ENCODE measurements at regions not wholly inside any gene's neighbourhood (a gene's known extent, or its start where the extent isn't known, plus 50 kb on each side); places are given as distances from the start of the nearest gene placed in this dataset.
A peak's percentile ranks its signal among the peaks of the same experiment; 100 is the strongest.

GRCh38 chr20:10798811-10799210 lies 125.0 kb upstream of the JAG1 start:
- Histone ChIP-seq H4K8ac (ENCODE audit: low read depth in 2 of 2, low read length in 2 of 2) (no peak overlapping the region), H2BK20ac (ENCODE audit: low read depth, low read length) (no peak overlapping the region), H3K27me3 (ENCODE audit: control insufficient read depth, insufficient read depth, low read length) (peaks cover 5% of the 10 kb centered on the region), H3K14ac (replicated peaks; ENCODE audit: low read depth, low read length) (no peak overlapping the region), H3K4me3 (ENCODE audit: insufficient read depth, low read depth, low read length) (no peak overlapping the region), H3K36me3 (ENCODE audit: control insufficient read depth, insufficient read depth, low read length) (no peaks in the 10 kb centered on the region), H3K9ac (ENCODE audit: low read depth, low read length) (no peak overlapping the region), H3K79me1 (ENCODE audit: low read depth in 1 of 2, low read length in 2 of 2) (no peaks in the 10 kb centered on the region), H2AK5ac (ENCODE audit: low read depth, low read length) (no peak overlapping the region), H4K91ac (ENCODE audit: insufficient read depth, low read depth, low read length) (no peak overlapping the region), H4K5ac (ENCODE audit: low read depth, low read length) (no peak overlapping the region), H2BK5ac (ENCODE audit: low read depth, low read length, poor library complexity, severe bottlenecking) (no peak overlapping the region), H2AFZ (replicated peaks; ENCODE audit: low read length, poor library complexity) (no peak overlapping the region), H3K4me1 (ENCODE audit: control insufficient read depth, insufficient read depth, low read length) (peaks cover 2% of the 10 kb centered on the region; the same call in 1 of the 2 replicates), H3K56ac (ENCODE audit: extremely low read depth, insufficient read depth, low read length) (no peak overlapping the region), H3K4ac (ENCODE audit: low read depth, low read length) (no peak overlapping the region), H2BK120ac (ENCODE audit: low read depth, low read length) (no peak overlapping the region), H3K18ac (ENCODE audit: low read depth, low read length) (no peak overlapping the region), H2AK9ac (replicated peaks; ENCODE audit: low read depth, low read length, poor library complexity) (no peak overlapping the region), H3K27ac (ENCODE audit: insufficient read depth, low read length) (no peak overlapping the region), H3K23ac (ENCODE audit: low read depth, low read length) (no peak overlapping the region), H2BK15ac (ENCODE audit: low read depth, low read length) (no peak overlapping the region), H4K20me1 (ENCODE audit: insufficient read depth, low read length) (no peaks in the 10 kb centered on the region), H3K9me3 (ENCODE audit: control insufficient read depth, insufficient read depth, low read length) (no peaks in the 10 kb centered on the region), H3K4me2 (ENCODE audit: low read depth, low read length) (no peak overlapping the region), H3K9me1 (ENCODE audit: insufficient read depth, low read length) (peaks cover 4% of the 10 kb centered on the region; the same call in 1 of the 2 replicates)
- dilution Hi-C loops (cut with HindIII; ENCODE audit: low sequenced_read_pairs, unreplicated experiment) (no loop called here), intact Hi-C loops (cut with micrococcal nuclease) (no loop called here), in situ Hi-C loops (cut with MboI; ENCODE audit: low sequenced_read_pairs) (no loop called here)
- ChIA-PET CTCF (no interaction called here), POLR2A (ENCODE audit: unreplicated experiment) (no interaction called here)
- BruUV-seq (replicated peaks): no TSS peak
- DNase-seq (peak; percentile 33), ATAC-seq (ENCODE audit: low read depth) (no peak)
- TF ChIP-seq NFE2L2 (IDR thresholded peaks at IDR 0.05; ENCODE audit: low read depth, low read length) (no peak), RAD21 (IDR thresholded peaks at IDR 0.05; ENCODE audit: low read length) (no peak), CHD1 (IDR thresholded peaks at IDR 0.05; ENCODE audit: low read depth, low read length) (no peak), SMC3 (IDR thresholded peaks at IDR 0.05; ENCODE audit: low read depth, low read length) (no peak), CTCF (conservative IDR thresholded peaks at IDR 0.05; ENCODE audit: low read depth, low read length) (no peak), MAZ (IDR thresholded peaks at IDR 0.05; ENCODE audit: borderline replicate concordance, low read depth, low read length) (no peak), RFX5 (IDR thresholded peaks at IDR 0.05; ENCODE audit: low read depth, low read length) (no peak), MXI1 (IDR thresholded peaks at IDR 0.05; ENCODE audit: borderline replicate concordance, low read depth, low read length) (no peak)
- WGBS, 2 experiments (ENCODE audit: extremely low coverage in 2 of 2, insufficient read length in 1 of 2): no CpG with 5 or more reads among the region's 3 CpGs
